ENCODE measurements at regions not wholly inside any gene's neighbourhood (a gene's known extent, or its start where the extent isn't known, plus 50 kb on each side); places are given as distances from the start of the nearest gene placed in this dataset.

DNA sequence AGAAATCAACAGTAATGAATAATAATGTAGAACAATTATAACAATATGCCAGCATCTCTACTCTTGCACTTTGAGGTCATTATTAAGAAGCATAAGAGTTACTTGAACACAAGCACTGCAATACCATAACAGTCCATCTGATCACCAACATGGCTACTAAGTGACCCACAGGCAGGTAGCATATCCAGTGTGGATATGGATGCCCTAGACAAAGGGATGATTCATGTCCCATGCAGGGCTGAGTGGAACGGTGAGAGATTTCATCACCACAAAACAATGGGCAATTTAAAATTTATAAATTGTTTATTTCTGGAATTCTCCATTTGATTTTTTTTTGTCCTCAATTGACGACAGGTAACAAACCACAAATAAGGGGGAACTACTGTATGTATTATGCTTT is 107.7 kb upstream of the TSC22D2 start:
- H3K27ac ChIP-seq: no peak overlapping the region
- TF ChIP-seq ZFX (IDR thresholded peaks at IDR 0.05) (no peak), CTCF (conservative IDR thresholded peaks at IDR 0.05) (no peak)

- TF ChIP-seq ZFX (IDR thresholded peaks at IDR 0.05): no peak
- no peak overlapping the region for H3K27ac ChIP-seq
These were observed 108.9 kb upstream of the TSC22D2 start for GRCh38 chr3:150299201-150299600.

- no peak overlapping the region for H3K27ac ChIP-seq
- TF ChIP-seq ZFX (IDR thresholded peaks at IDR 0.05) (no peak), CTCF (conservative IDR thresholded peaks at IDR 0.05) (no peak)
These were observed 111.1 kb upstream of the TSC22D2 start for GRCh38 chr3:150296966-150297365.

GRCh38 chr3:150296123-150296735 is 111.9 kb upstream of the TSC22D2 start:
- TF ChIP-seq ZFX (IDR thresholded peaks at IDR 0.05) (no peak), CTCF (conservative IDR thresholded peaks at IDR 0.05) (no peak)
- no peak overlapping the region for H3K27ac ChIP-seq

DNA sequence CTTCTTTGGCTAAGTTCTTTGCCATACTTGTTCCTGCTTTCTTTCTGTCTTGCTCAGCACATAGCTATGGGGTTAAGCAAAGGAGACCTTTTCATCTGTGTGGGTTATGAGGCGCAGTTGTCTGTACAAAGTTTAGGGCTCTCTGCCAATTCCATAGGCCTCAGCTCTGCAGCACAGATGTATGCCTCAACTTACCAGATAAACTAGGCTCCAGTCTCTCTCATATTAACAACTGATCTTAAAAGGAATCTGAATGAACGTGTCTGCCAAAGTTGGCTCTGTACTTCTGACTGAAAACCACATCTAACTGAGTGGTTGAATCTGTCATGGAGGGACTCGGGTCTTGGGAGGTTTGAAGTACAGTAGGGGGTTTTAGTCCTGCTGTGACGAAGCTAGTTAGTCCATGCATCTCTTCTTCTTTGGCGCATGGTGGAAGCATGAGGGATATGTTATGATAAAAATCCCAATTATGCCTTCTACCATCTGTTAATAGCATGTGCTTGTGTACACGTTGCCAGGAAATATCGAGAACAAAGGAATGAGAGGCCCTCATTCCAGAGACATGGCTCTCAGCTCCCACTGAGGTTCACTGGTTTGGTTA is 114.6 kb upstream of the TSC22D2 start:
- H3K27ac ChIP-seq: no peak overlapping the region; the same call in 1 of the 2 replicates
- no peak for TF ChIP-seq ZFX (IDR thresholded peaks at IDR 0.05)
- no peak for TF ChIP-seq CTCF (conservative IDR thresholded peaks at IDR 0.05)

GRCh38 chr3:150292891-150293290 is 115.2 kb upstream of the TSC22D2 start:
- no peak overlapping the region for H3K27ac ChIP-seq
- TF ChIP-seq CTCF (conservative IDR thresholded peaks at IDR 0.05) (no peak), ZFX (IDR thresholded peaks at IDR 0.05) (no peak)

GRCh38 chr3:150291515-150291914 is 116.6 kb upstream of the TSC22D2 start:
- no peak overlapping the region for H3K27ac ChIP-seq
- TF ChIP-seq ZFX (IDR thresholded peaks at IDR 0.05): no peak
- TF ChIP-seq CTCF (conservative IDR thresholded peaks at IDR 0.05): no peak

Data from C4-2B (cell line).